ENCODE measurements at regions not wholly inside any gene's neighbourhood (a gene's known extent, or its start where the extent isn't known, plus 50 kb on each side); places are given as distances from the start of the nearest gene placed in this dataset.

DNA sequence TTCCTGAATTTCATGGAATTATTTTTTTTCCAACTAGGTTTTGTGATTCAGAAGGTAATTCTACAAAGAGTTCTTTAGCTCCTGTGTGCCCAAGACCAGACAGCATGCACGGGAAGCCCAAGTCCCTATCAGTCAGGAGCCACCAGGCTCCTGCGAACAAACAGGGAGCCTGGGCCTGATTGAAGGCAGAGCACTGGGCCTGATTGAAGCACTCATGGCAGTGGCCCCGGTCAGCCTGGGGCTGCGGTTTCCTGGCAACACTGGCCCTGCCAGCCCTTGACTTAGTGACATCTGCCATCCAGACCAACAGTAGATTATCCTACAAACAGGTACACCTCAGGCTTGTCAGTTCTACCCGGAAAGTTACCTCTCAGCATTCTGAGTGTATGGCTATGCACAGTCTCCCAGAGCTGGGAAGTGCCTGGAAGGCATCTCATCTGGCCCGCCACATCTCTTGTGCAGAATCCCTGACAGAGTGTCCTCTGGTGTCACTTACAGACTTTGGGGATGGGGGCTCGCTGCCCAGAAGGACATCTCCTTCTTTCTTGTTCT is 133.8 kb downstream of the VEGFA start:
- TF ChIP-seq, protein P1, sequence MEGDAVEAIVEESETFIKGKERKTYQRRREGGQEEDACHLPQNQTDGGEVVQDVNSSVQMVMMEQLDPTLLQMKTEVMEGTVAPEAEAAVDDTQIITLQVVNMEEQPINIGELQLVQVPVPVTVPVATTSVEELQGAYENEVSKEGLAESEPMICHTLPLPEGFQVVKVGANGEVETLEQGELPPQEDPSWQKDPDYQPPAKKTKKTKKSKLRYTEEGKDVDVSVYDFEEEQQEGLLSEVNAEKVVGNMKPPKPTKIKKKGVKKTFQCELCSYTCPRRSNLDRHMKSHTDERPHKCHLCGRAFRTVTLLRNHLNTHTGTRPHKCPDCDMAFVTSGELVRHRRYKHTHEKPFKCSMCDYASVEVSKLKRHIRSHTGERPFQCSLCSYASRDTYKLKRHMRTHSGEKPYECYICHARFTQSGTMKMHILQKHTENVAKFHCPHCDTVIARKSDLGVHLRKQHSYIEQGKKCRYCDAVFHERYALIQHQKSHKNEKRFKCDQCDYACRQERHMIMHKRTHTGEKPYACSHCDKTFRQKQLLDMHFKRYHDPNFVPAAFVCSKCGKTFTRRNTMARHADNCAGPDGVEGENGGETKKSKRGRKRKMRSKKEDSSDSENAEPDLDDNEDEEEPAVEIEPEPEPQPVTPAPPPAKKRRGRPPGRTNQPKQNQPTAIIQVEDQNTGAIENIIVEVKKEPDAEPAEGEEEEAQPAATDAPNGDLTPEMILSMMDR (conservative IDR thresholded peaks at IDR 0.05; ENCODE audit: low read length) = no peak
- TF ChIP-seq EZH2phosphoT487 (IDR thresholded peaks at IDR 0.05; ENCODE audit: borderline replicate concordance) = no peak
